B cell (primary cell): ENCODE measurements at regions not wholly inside any gene's neighbourhood (a gene's known extent, or its start where the extent isn't known, plus 50 kb on each side); places are given as distances from the start of the nearest gene placed in this dataset.

ENCODE experiments used
- ATAC-seq: fragments of 200-7000 bp; cut with Tn5 transposase; one replicate; pipeline ENCODE4 v1.10.0; 2021; ENCODE audit warnings: low read depth, mild to moderate bottlenecking, moderate number of reproducible peaks, moderate library complexity
- CTCF ChIA-PET: fragments of 350-600 bp; sonication (Branson Sonifier 250); formaldehyde crosslinking; loops from one replicate; lab custom pipeline; 2021; ENCODE audit warnings: antibody characterized with exemption, inconsistent platforms; lab: Charles Lee
- POLR2A ChIA-PET: fragments of 350-600 bp; sonication (Branson Sonifier 250); formaldehyde crosslinking; loops from one replicate; lab custom pipeline; 2021; ENCODE audit warnings: antibody characterized with exemption; lab: Charles Lee
- DNase-seq: peaks from one replicate; pipeline ENCODE4 v3.0.0; 2013
- H2AFZ ChIP-seq: 2 replicates; pipeline ENCODE4 v1.6.1; 2012; ENCODE audit warnings: mild to moderate bottlenecking, low read depth, low read length; ENCODE audit not compliant: insufficient read depth, poor library complexity, severe bottlenecking
- H3K27ac ChIP-seq, 2 donors: 1 replicate in 1 of 2; 2 replicates in 1 of 2; pipeline ENCODE4 v1.5.1; 2012 to 2013; ENCODE audit warnings: low read length in 2 of 2, mild to moderate bottlenecking in 2 of 2, moderate library complexity in 1 of 2
- H3K27me3 ChIP-seq, 4 experiments: fragments of 200-600 bp in 1 of 4; sonication (generic) in 1 of 4; replicated peaks in 1 of 4; 1 replicate in 2 of 4; 2 replicates in 2 of 4; pipeline versions ENCODE4 v1.6.1 to v1.7.0; 2013 to 2016; ENCODE audit warnings: low read length in 3 of 4, mild to moderate bottlenecking in 2 of 4, mixed read lengths in 1 of 4, moderate library complexity in 1 of 4; ENCODE audit not compliant: insufficient read depth in 4 of 4, control insufficient read depth in 3 of 4; ENCODE audit errors: control extremely low read depth in 1 of 4
- H3K36me3 ChIP-seq, 2 experiments: replicated peaks in 1 of 2; 1 replicate in 1 of 2; 2 replicates in 1 of 2; pipeline versions ENCODE4 v1.6.1 to v1.7.1; 2013; ENCODE audit warnings: low read length in 1 of 2; ENCODE audit not compliant: insufficient read depth in 2 of 2, control insufficient read depth in 1 of 2; ENCODE audit errors: control extremely low read depth in 1 of 2, extremely low read depth in 1 of 2
- H3K4me1 ChIP-seq, 2 donors: fragments of 200-600 bp in 1 of 2; sonication (generic) in 1 of 2; 1 replicate in 1 of 2; 2 replicates in 1 of 2; pipeline versions ENCODE4 v1.5.1 to v1.6.1; 2013 to 2017; ENCODE audit warnings: low read length in 2 of 2; ENCODE audit not compliant: control insufficient read depth in 2 of 2, insufficient read depth in 2 of 2
- H3K4me2 ChIP-seq: replicated peaks from 2 replicates; pipeline ENCODE3; 2012; ENCODE audit warnings: mild to moderate bottlenecking, low read depth, low read length; ENCODE audit not compliant: poor library complexity, severe bottlenecking
- H3K4me3 ChIP-seq, 5 experiments: fragments of 200-600 bp in 1 of 5; sonication (generic) in 1 of 5; 1 replicate in 3 of 5; 2 replicates in 2 of 5; pipeline versions ENCODE4 v1.5.1 to v1.7.0; 2011 to 2016; ENCODE audit warnings: low read length in 4 of 5, mild to moderate bottlenecking in 4 of 5, low read depth in 2 of 5, control low read depth in 1 of 5, moderate library complexity in 1 of 5; ENCODE audit not compliant: insufficient read depth in 1 of 5; ENCODE audit errors: control extremely low read depth in 1 of 5, extremely low read depth in 1 of 5
- H3K79me2 ChIP-seq: fragments of 200-600 bp; sonication (generic); one replicate; pipeline ENCODE4 v1.6.0; 2016; ENCODE audit warnings: low read length; ENCODE audit not compliant: control insufficient read depth, insufficient read depth
- H3K9ac ChIP-seq: fragments of 200-600 bp; sonication (generic); 2 replicates; pipeline ENCODE4 v1.6.1; 2017; ENCODE audit warnings: mild to moderate bottlenecking, low read length, moderate library complexity
- H3K9me3 ChIP-seq, 3 donors: one replicate each; pipeline versions ENCODE4 v1.6.1 to v1.7.1; 2013; ENCODE audit warnings: low read length in 2 of 3; ENCODE audit not compliant: control insufficient read depth in 2 of 3, insufficient read depth in 1 of 3; ENCODE audit errors: control extremely low read depth in 1 of 3
- H4K20me1 ChIP-seq: 2 replicates; pipeline ENCODE4 v1.6.0; 2012; ENCODE audit warnings: mild to moderate bottlenecking, low read length; ENCODE audit not compliant: insufficient read depth, control insufficient read depth, poor library complexity, severe bottlenecking
- H3K27ac Mint-ChIP-seq: one replicate; pipeline ENCODE4 v1.8.0; 2021; ENCODE audit warnings: mixed read lengths
- H3K27me3 Mint-ChIP-seq: one replicate; pipeline ENCODE4 v1.8.0; 2021; ENCODE audit warnings: mixed read lengths
- H3K4me1 Mint-ChIP-seq: one replicate; pipeline ENCODE4 v1.8.0; 2021; ENCODE audit warnings: mixed read lengths
- H3K4me3 Mint-ChIP-seq: one replicate; pipeline ENCODE4 v1.8.0; 2021; ENCODE audit warnings: mixed read lengths
- H3K9me3 Mint-ChIP-seq: one replicate; pipeline ENCODE4 v1.8.0; 2022; ENCODE audit warnings: mixed read lengths; ENCODE audit not compliant: insufficient read depth
- EZH2 ChIP-seq: IDR thresholded peaks from 2 replicates; pipeline ENCODE4 v1.6.1; 2012; ENCODE audit warnings: borderline replicate concordance, low read depth, mild to moderate bottlenecking, moderate library complexity, low read length; ENCODE audit not compliant: insufficient read depth, poor library complexity, severe bottlenecking
- WGBS: methylation state at CpG from one replicate; pipeline ENCODE4 v1.1.5; 2013; ENCODE audit warnings: missing lambda C conversion rate; ENCODE audit not compliant: insufficient coverage; 5-methylcytosine and 5-hydroxymethylcytosine counted together
- intact Hi-C: fragments of 100-400 bp; cut with micrococcal nuclease; formaldehyde crosslinking; loops from one replicate; pipeline ENCODE4 v1.10.0; 2022
- TF ChIP-seq, protein P1 (sequence below): fragments of 200-600 bp; IDR thresholded peaks from one replicate; pipeline ENCODE4 v1.8.0; 2022; ENCODE audit warnings: antibody characterized with exemption, mild to moderate bottlenecking

DNA sequence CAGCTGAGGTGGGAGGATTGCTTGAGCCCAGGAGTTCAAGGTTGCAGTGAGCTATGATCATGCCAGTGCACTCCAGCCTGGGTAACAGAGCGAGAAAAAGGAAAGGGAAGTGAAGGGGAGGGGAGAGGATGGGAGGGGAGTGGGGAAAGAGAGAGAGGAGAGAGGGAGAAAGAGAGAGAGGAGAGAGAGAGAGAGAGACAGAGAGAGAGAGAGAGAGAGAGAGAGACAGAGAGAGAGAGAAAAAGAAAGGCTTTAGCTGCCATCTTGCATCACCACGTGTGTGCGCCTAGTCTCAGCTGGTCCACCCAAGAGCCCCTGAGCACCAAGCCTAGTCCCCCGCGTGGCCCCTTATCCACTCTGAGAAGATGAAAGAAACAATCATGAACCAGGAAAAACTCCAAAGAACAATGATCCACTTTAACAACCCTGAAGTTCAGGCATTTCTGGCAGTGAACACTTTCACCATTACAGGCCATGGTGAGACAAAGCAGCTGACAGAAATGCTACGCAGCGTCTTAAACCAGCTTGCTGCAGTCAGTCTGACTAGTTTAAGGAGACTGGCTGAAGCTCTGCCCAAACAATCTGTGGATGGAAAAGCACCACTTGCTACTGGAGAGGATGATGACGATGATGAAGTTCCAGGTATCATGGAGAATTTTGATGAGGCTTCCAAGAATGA is 115.5 kb upstream of the CDC42BPA start:
- Histone ChIP-seq H3K4me1 (peaks cover 3 to 4% of the 10 kb centered on the region in 2 donors), H3K27ac (no peak overlapping the region), H3K9ac (no peak overlapping the region), H3K27me3 (peaks cover 0 to 10% (median 1%) of the 10 kb centered on the region in 4 experiments), H3K4me3 (no peak overlapping the region), H4K20me1 (no peaks in the 10 kb centered on the region), H3K4me2 (no peak overlapping the region), H3K79me2 (no peaks in the 10 kb centered on the region), H2AFZ (no peak overlapping the region), H3K9me3 (no peaks in the 10 kb centered on the region), H3K36me3 (no peaks in the 10 kb centered on the region)
- TF ChIP-seq, protein P1, sequence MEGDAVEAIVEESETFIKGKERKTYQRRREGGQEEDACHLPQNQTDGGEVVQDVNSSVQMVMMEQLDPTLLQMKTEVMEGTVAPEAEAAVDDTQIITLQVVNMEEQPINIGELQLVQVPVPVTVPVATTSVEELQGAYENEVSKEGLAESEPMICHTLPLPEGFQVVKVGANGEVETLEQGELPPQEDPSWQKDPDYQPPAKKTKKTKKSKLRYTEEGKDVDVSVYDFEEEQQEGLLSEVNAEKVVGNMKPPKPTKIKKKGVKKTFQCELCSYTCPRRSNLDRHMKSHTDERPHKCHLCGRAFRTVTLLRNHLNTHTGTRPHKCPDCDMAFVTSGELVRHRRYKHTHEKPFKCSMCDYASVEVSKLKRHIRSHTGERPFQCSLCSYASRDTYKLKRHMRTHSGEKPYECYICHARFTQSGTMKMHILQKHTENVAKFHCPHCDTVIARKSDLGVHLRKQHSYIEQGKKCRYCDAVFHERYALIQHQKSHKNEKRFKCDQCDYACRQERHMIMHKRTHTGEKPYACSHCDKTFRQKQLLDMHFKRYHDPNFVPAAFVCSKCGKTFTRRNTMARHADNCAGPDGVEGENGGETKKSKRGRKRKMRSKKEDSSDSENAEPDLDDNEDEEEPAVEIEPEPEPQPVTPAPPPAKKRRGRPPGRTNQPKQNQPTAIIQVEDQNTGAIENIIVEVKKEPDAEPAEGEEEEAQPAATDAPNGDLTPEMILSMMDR = no peak
- TF ChIP-seq EZH2 = no peak
- no peak for ATAC-seq
- 85% methylated on average over 5 of the region's 8 CpGs for WGBS
- Mint-ChIP-seq H3K4me1 (no peaks in the 10 kb centered on the region), H3K27me3 (peaks cover 27% of the 10 kb centered on the region), H3K27ac (no peak overlapping the region), H3K9me3 (no peaks in the 10 kb centered on the region), H3K4me3 (no peak overlapping the region)
- DNase-seq = no peak
- CTCF ChIA-PET = interaction anchor here (1.2 kb wide), 1 partner anchor 16 kb away, joined by 3 read pairs; no protein-coding TSS in a partner anchor
- POLR2A ChIA-PET = no interaction called here
- intact Hi-C loops = no loop called here

DNA sequence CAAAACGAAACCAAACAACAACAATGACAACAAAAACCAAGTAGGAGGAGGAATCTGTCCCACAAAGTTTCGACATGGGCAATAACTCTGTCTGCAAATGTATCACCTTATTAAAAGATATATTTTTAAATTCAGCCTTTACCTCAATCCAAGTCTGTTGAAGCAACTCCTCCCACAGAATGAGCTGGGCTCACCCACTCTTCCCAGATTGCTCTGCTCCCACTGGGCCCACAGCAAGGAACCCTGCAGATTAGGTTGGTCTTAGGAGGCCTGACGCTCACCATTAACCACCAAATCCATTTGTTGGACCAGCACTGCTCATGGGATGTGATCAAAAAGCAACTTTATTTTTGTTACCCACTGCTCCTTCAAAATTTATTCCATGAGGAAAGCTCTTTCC is 114.7 kb upstream of the CDC42BPA start:
- Histone ChIP-seq H3K4me3 (no peak overlapping the region), H3K27ac (no peak overlapping the region), H3K36me3 (no peaks in the 10 kb centered on the region), H3K4me1 (peaks cover 3 to 4% of the 10 kb centered on the region in 2 donors), H4K20me1 (no peaks in the 10 kb centered on the region), H3K9me3 (no peaks in the 10 kb centered on the region), H3K9ac (no peak overlapping the region), H3K27me3 (peaks cover 0 to 6% (median 1%) of the 10 kb centered on the region in 4 experiments), H3K4me2 (no peak overlapping the region), H3K79me2 (no peaks in the 10 kb centered on the region), H2AFZ (no peak overlapping the region)
- Mint-ChIP-seq H3K27ac (no peak overlapping the region), H3K4me1 (no peaks in the 10 kb centered on the region), H3K9me3 (no peaks in the 10 kb centered on the region), H3K4me3 (no peak overlapping the region), H3K27me3 (peaks cover 21% of the 10 kb centered on the region)
- intact Hi-C loops = no loop called here
- no peak for ATAC-seq
- CTCF ChIA-PET = interaction anchor here (1.2 kb wide), 1 partner anchor 17 kb away, joined by 3 read pairs; no protein-coding TSS in a partner anchor
- DNase-seq = no peak
- no peak for TF ChIP-seq EZH2
- TF ChIP-seq, protein P1 = no peak
- WGBS = 90% methylated on average over 2 of the region's 3 CpGs
- POLR2A ChIA-PET = no interaction called here
